ENCODE measurements at regions not wholly inside any gene's neighbourhood (a gene's known extent, or its start where the extent isn't known, plus 50 kb on each side); places are given as distances from the start of the nearest gene placed in this dataset.
A peak's percentile ranks its signal among the peaks of the same experiment; 100 is the strongest.
"Not testable (repeated sequence)": the region's sequence is repeated elsewhere in the genome, so short reads cannot be mapped to it uniquely, and the experiment has no call there.

- no peak for DNase-seq (ENCODE audit: low spot score)
These were observed 271.7 kb upstream of the C1orf174 start for GRCh38 chr1:4171480-4172450.

- no peak for DNase-seq (ENCODE audit: low spot score)
These were observed 272.9 kb upstream of the C1orf174 start for GRCh38 chr1:4172644-4173599.

DNA sequence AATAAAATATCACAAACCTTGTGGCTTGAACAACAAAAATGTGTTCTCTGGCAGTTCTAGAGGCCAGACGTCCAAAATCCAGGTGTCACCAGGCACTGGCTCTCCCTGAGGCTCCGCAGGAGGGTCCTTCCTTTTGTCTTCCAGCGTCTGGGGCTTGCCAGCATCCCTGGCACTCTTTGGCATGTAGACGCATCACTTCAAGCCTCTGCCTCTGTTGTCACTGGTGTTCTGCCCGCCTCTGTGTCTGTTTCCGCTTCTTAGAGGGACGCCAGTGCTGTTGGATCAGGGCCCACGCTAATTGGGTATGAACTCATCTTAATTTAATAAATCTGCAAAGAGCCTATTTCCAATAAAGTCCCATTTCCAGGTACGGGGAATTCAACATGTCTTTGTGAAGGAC is 273.7 kb upstream of the C1orf174 start:
- peak; percentile 5 for DNase-seq (ENCODE audit: low spot score)

- peak; percentile 6 for DNase-seq (ENCODE audit: low spot score)
These were observed 274.5 kb upstream of the C1orf174 start for GRCh38 chr1:4174291-4175200.

GRCh38 chr1:4175566-4176405 is 275.7 kb upstream of the C1orf174 start:
- DNase-seq (ENCODE audit: low spot score) = peak; percentile 6

DNA sequence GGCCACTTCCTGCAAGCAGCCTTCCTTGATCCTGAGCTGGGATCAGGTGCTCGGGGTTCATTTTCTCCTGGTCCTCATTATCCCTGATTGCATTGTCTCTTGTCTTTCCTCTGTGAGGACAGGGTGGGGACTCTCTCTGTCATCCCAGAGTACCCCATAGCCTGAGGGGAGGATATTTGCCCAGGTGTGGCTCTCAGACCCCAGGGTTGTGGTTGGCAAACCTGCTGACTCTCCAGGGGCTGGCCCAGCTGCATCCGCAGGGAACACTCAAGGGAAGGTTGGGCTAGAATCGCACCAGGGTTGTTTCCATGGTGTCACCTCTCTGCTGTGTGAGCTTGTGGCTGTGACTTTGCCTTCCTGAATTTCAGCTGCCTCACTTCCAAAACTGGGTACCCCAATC is 276.8 kb upstream of the C1orf174 start:
- no peak for DNase-seq (ENCODE audit: low spot score)

- DNase-seq (ENCODE audit: low spot score) = no peak
These were observed 277.5 kb upstream of the C1orf174 start for GRCh38 chr1:4177425-4178150.

DNA sequence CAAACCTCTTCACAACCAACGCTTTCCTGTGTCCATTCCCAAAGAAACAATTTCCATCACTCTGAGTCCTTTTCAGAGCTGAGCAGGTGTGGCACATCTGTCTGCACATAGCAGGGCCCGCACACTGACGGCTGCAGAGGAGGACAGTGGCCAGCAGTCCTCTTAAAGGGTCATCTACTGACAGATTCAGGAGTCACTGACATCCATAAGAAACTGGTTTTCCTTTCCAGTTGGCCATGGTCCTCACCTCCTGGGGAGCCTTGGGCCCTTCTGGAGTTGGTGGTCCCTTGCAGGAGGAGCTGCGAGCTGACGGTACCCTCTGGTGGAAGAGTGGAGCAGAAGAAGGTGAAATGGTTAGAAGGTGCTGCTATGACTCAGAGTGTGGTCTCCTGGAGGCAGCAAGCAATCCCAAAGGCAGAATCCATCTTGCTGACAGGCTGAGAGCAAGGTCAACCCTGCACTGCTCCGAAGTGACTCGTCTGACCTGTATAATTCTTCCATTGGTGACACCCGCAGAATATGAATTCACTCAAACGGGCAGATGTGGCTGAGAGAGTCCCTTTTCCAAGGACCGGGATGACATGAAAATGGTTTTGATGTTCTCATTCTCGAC is 278.5 kb upstream of the C1orf174 start:
- DNase-seq (ENCODE audit: low spot score) = no peak

DNA sequence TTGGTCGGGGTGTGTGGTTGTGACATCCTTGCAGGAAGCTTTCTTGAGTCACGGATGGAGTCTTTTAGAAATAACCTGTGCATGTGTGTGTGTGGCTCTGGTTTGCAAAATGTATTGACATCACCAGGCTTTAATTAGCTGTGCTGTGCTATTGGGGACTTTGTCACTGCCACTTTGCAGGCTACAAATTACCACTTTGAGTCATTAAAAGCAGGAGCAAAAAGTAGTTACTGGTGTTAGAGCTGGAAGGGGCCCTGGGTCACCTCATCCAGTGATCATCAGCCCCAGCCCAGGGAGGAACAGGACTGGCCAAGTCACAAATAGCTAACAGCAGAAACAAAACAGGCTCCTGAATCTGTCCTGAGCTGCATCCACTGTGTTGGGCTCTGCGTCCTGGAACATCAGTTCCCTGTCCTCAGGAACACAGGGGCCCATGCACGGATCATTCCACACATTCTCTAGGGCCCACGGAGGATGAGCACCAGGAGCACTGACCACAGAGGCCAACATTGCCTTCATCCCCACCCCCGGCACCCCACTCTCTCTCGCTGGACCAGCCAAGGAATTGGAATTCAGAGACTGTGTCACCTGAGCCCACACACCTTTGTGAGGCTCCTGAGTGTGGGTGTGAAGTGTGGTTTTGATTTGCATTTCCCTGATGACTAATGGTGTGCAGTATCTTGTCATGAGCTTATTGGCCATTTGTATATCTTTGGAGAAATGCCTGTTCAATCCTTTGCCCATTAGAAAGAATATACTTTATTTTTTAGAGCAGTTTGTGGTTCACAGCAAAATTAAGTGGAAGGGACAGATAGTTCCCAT is 280.1 kb upstream of the C1orf174 start:
- no peak for DNase-seq (ENCODE audit: low spot score)

GRCh38 chr1:4186486-4186885 is 286.4 kb upstream of the C1orf174 start:
- DNase-seq (ENCODE audit: low spot score) = not testable (repeated sequence)

- no peak for DNase-seq (ENCODE audit: low spot score)
These were observed 303.4 kb upstream of the C1orf174 start for GRCh38 chr1:4203501-4203900.

- no peak for DNase-seq (ENCODE audit: low spot score)
These were observed 307.1 kb upstream of the C1orf174 start for GRCh38 chr1:4207183-4207582.

- no peak for DNase-seq (ENCODE audit: low spot score)
These were observed 308.0 kb upstream of the C1orf174 start for GRCh38 chr1:4207842-4208692.

DNA sequence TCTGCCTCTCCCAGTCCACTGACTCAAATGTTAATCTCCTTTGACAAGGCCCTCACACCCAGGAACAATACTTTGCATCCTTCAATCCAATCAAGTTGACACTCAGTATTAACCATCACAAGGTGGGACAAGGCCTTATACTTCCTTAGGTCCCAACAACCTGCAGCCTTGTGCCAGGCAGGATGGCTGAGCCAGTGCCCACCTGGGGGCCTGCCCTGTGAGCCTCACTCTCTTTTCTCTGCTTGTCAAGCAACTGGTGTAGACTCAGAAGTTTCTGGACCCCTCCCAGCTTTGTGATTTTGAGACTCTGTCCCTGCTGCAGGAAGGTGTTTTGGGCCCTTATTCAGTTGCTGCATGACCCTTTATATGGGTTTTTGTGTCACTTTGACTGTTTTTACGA is 310.0 kb upstream of the C1orf174 start:
- DNase-seq (ENCODE audit: low spot score) = no peak

- DNase-seq (ENCODE audit: low spot score) = no peak
These were observed 312.7 kb upstream of the C1orf174 start for GRCh38 chr1:4212796-4213195.

- DNase-seq (ENCODE audit: low spot score) = no peak
These were observed 313.4 kb upstream of the C1orf174 start for GRCh38 chr1:4213366-4213973.

- DNase-seq (ENCODE audit: low spot score) = no peak
These were observed 314.8 kb upstream of the C1orf174 start for GRCh38 chr1:4214826-4215225.

Measured in mucosa of gallbladder (tissue), 1 donor.